Endothelial cell of umbilical vein (primary cell): ENCODE measurements at regions not wholly inside any gene's neighbourhood (a gene's known extent, or its start where the extent isn't known, plus 50 kb on each side); places are given as distances from the start of the nearest gene placed in this dataset.

Source experiments
- BruUV-seq: library from RNA; stranded (reverse); fragments of 400-500 nt; replicated peaks from 2 replicates; lab custom pipeline; 2021; lab: Mats Ljungman, UMichigan
- CTCF ChIA-PET: fragments of 300-600, 350-600 bp; sonication (Branson Sonifier 250); formaldehyde crosslinking; loops from one replicate; lab custom pipeline; 2021; ENCODE audit warnings: antibody characterized with exemption, inconsistent platforms; lab: Charles Lee
- POLR2A ChIA-PET: fragments of 300-600, 350-600 bp; sonication (Branson Sonifier 250); formaldehyde crosslinking; loops from one replicate; lab custom pipeline; 2021; ENCODE audit warnings: antibody characterized with exemption, inconsistent platforms; lab: Charles Lee
- DNase-seq: peaks from one replicate; pipeline ENCODE4 v3.0.0-alpha.2; 2011; ENCODE audit warnings: low read depth, low spot score
- FAIRE-seq: peaks from 2 replicates; lab custom pipeline; 2011; peaks lifted over from hg19 to GRCh38; lab: Jason Lieb, UNC
- H2AFZ ChIP-seq: 2 replicates; pipeline ENCODE4 v1.6.0; 2012; ENCODE audit warnings: low read depth, low read length, control low read depth, inconsistent platforms
- H3K27ac ChIP-seq: 2 replicates; pipeline ENCODE4 v1.5.1; 2011; ENCODE audit warnings: low read depth, mild to moderate bottlenecking, control low read depth, low read length, moderate library complexity; ENCODE audit not compliant: insufficient read depth
- H3K27me3 ChIP-seq, 2 experiments: 2 replicates each; pipeline versions ENCODE4 v1.6.0 to v1.6.1; 2011; ENCODE audit warnings: low read length in 2 of 2, mixed read lengths in 1 of 2; ENCODE audit not compliant: control insufficient read depth in 2 of 2, insufficient read depth in 2 of 2
- H3K36me3 ChIP-seq, 2 experiments: 2 replicates in 1 of 2; 3 replicates in 1 of 2; pipeline ENCODE4 v1.5.1; 2011; ENCODE audit warnings: low read length in 2 of 2, mild to moderate bottlenecking in 1 of 2, moderate library complexity in 1 of 2; ENCODE audit not compliant: control insufficient read depth in 2 of 2, insufficient read depth in 2 of 2; ENCODE audit errors: extremely low read depth in 1 of 2
- H3K4me1 ChIP-seq: 3 replicates; pipeline ENCODE4 v1.5.1; 2011; ENCODE audit warnings: mild to moderate bottlenecking, low read length; ENCODE audit not compliant: control insufficient read depth, insufficient read depth; ENCODE audit errors: extremely low read depth
- H3K4me2 ChIP-seq: 2 replicates; pipeline ENCODE4 v1.6.1; 2011; ENCODE audit warnings: low read length, control low read depth, mixed read lengths; ENCODE audit not compliant: insufficient read depth
- H3K4me3 ChIP-seq, 3 experiments: fragments of 200-600 bp in 1 of 3; sonication (generic), shearing (Covaris generic) in 1 of 3; replicated peaks in 1 of 3; 2 replicates each; pipeline ENCODE4 v1.5.1; 2011 to 2016; ENCODE audit warnings: control low read depth in 3 of 3, low read length in 3 of 3, mild to moderate bottlenecking in 2 of 3, inconsistent platforms in 1 of 3, low read depth in 1 of 3, moderate library complexity in 1 of 3; ENCODE audit not compliant: insufficient read depth in 1 of 3
- H3K79me2 ChIP-seq: 2 replicates; pipeline ENCODE4 v1.6.0; 2012; ENCODE audit warnings: low read length, inconsistent platforms; ENCODE audit not compliant: control insufficient read depth, insufficient read depth
- H3K9ac ChIP-seq: replicated peaks from 2 replicates; pipeline ENCODE3; 2011; ENCODE audit warnings: low read length, control low read depth; ENCODE audit not compliant: insufficient read depth; ENCODE audit errors: extremely low read depth
- H3K9me1 ChIP-seq: replicated peaks from 3 replicates; pipeline ENCODE4 v1.6.0; 2011; ENCODE audit warnings: mild to moderate bottlenecking, low read length; ENCODE audit not compliant: control insufficient read depth, insufficient read depth; ENCODE audit errors: extremely low read depth
- H3K9me3 ChIP-seq: replicated peaks from 2 replicates; pipeline ENCODE4 v1.5.1; 2012; ENCODE audit warnings: low read length, inconsistent platforms; ENCODE audit not compliant: control insufficient read depth, insufficient read depth
- H4K20me1 ChIP-seq: replicated peaks from 2 replicates; pipeline ENCODE3; 2011; ENCODE audit warnings: mild to moderate bottlenecking, low read length; ENCODE audit not compliant: control insufficient read depth, insufficient read depth; ENCODE audit errors: extremely low read depth
- EZH2 ChIP-seq: IDR thresholded peaks from 2 replicates; pipeline ENCODE4 v1.6.1; 2012; ENCODE audit warnings: borderline replicate concordance, low read depth, mild to moderate bottlenecking, moderate library complexity, low read length, inconsistent platforms; ENCODE audit not compliant: severe bottlenecking
- FOS ChIP-seq: IDR thresholded peaks from 2 replicates; pipeline ENCODE4 v1.6.1; 2011; ENCODE audit warnings: mild to moderate bottlenecking, low read length, moderate library complexity, borderline replicate concordance; ENCODE audit not compliant: insufficient read depth
- GATA2 ChIP-seq: IDR thresholded peaks from 2 replicates; pipeline ENCODE4 v1.7.0; 2011; ENCODE audit warnings: low read depth, mild to moderate bottlenecking, moderate library complexity, mixed read lengths, low read length; ENCODE audit not compliant: insufficient read length, insufficient read depth
- JUN ChIP-seq: IDR thresholded peaks from 2 replicates; pipeline ENCODE4 v1.6.1; 2011; ENCODE audit warnings: borderline replicate concordance, low read depth; ENCODE audit not compliant: insufficient read length, insufficient read depth
- MYC ChIP-seq: IDR thresholded peaks from one replicate; pipeline ENCODE4 v1.6.1; 2011; ENCODE audit warnings: mild to moderate bottlenecking, low read depth, low read length
- POLR2A ChIP-seq: IDR thresholded peaks from 2 replicates; pipeline ENCODE4 v1.6.1; 2012; ENCODE audit warnings: low read depth, mild to moderate bottlenecking, control low read depth, low read length
- POLR2AphosphoS5 ChIP-seq: IDR thresholded peaks from 2 replicates; pipeline ENCODE4 v1.6.1; 2012; ENCODE audit warnings: low read depth, mild to moderate bottlenecking, control low read depth, low read length, moderate library complexity; ENCODE audit not compliant: insufficient read depth
- dilution Hi-C: fragments of 300-500 bp; cut with MboI; formaldehyde crosslinking; loops from one replicate; pipeline ENCODE4 v1.15.0; 2019; ENCODE audit warnings: low sequenced_read_pairs; ENCODE audit not compliant: extremely low pct_ligation_motif_present
- intact Hi-C: fragments of 100-400 bp; cut with micrococcal nuclease; formaldehyde crosslinking; loops from one replicate; pipeline ENCODE4 v1.10.0; 2022
- TF ChIP-seq, protein P1 (sequence below), 2 donors: IDR thresholded peaks; 1 replicate in 1 of 2; 2 replicates in 1 of 2; pipeline ENCODE4 v1.5.1; 2011; ENCODE audit warnings: low read length in 2 of 2, mild to moderate bottlenecking in 2 of 2, moderate library complexity in 2 of 2, control low read depth in 1 of 2, inconsistent platforms in 1 of 2, low read depth in 1 of 2; ENCODE audit not compliant: insufficient read depth in 1 of 2; ENCODE audit errors: extremely low read depth in 1 of 2
- TF ChIP-seq, protein P2 (sequence below): IDR thresholded peaks from 2 replicates; pipeline ENCODE4 v1.6.1; 2011; ENCODE audit not compliant: insufficient read depth, insufficient read length

DNA sequence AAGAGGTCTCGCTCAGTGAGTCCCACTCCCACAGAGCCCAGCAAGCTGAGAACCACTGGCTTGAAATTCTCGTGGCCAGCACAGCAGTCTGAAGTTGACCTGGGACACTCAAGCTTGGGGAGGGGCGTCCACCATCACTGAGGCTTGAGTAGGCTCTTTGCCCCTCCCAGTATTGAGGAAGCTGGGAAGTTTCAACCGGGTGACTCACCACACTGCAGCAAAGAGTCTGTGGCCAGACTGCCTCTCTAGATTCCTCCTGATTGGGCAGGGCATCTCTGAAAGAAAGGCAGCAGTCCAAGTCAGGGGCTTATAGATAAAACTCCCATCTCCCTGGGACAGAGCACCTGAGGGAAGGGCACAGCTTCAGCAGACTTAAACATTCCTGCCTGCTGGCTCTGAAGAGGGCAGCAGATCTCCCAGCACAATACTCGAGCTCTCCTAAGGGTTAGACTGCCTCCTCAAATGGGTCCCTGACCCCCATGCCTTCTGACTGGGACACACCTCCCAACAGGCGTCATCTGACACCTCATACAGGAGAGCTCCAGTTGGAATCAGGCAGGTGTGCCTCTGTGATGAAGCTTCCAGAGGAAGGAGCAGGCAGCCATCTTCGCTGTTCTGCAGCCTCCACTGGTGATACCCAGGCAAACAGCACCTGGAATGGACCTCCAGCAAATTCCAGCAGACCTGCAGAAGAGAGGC lies 970.9 kb upstream of the LRRN3 start:
- H4K20me1 ChIP-seq = no peaks in the 10 kb centered on the region
- ChIA-PET POLR2A (no interaction called here), CTCF (no interaction called here)
- H3K9ac ChIP-seq = no peak overlapping the region
- no peaks in the 10 kb centered on the region for H3K36me3 ChIP-seq
- DNase-seq (no peak), FAIRE-seq (no peak)
- BruUV-seq = no TSS peak
- H3K4me1 ChIP-seq = no peaks in the 10 kb centered on the region
- H3K4me2 ChIP-seq = no peak overlapping the region
- dilution Hi-C loops (no loop called here), intact Hi-C loops (no loop called here)
- H3K79me2 ChIP-seq = no peaks in the 10 kb centered on the region
- no peaks in the 10 kb centered on the region for H3K9me1 ChIP-seq
- no peaks in the 10 kb centered on the region for H3K9me3 ChIP-seq
- no peak overlapping the region for H3K27ac ChIP-seq
- H3K27me3 ChIP-seq = no peaks in the 10 kb centered on the region
- no peak overlapping the region for H2AFZ ChIP-seq
- no peak overlapping the region for H3K4me3 ChIP-seq
- TF ChIP-seq, protein P1, sequence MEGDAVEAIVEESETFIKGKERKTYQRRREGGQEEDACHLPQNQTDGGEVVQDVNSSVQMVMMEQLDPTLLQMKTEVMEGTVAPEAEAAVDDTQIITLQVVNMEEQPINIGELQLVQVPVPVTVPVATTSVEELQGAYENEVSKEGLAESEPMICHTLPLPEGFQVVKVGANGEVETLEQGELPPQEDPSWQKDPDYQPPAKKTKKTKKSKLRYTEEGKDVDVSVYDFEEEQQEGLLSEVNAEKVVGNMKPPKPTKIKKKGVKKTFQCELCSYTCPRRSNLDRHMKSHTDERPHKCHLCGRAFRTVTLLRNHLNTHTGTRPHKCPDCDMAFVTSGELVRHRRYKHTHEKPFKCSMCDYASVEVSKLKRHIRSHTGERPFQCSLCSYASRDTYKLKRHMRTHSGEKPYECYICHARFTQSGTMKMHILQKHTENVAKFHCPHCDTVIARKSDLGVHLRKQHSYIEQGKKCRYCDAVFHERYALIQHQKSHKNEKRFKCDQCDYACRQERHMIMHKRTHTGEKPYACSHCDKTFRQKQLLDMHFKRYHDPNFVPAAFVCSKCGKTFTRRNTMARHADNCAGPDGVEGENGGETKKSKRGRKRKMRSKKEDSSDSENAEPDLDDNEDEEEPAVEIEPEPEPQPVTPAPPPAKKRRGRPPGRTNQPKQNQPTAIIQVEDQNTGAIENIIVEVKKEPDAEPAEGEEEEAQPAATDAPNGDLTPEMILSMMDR (IDR thresholded peaks at IDR 0.05; ENCODE audit: extremely low read depth in 1 of 2, insufficient read depth in 1 of 2, low read depth in 1 of 2, low read length in 2 of 2) = no peak
- TF ChIP-seq FOS = no peak
- TF ChIP-seq EZH2 = no peak
- TF ChIP-seq JUN = no peak
- no peak for TF ChIP-seq POLR2A
- TF ChIP-seq POLR2AphosphoS5 = no peak
- TF ChIP-seq GATA2 = no peak
- TF ChIP-seq MYC = no peak
- TF ChIP-seq, protein P2, sequence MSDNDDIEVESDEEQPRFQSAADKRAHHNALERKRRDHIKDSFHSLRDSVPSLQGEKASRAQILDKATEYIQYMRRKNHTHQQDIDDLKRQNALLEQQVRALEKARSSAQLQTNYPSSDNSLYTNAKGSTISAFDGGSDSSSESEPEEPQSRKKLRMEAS = no peak
